Uterus (tissue), 2 donors: ENCODE measurements at regions not wholly inside any gene's neighbourhood (a gene's known extent, or its start where the extent isn't known, plus 50 kb on each side); places are given as distances from the start of the nearest gene placed in this dataset.
"Not testable (repeated sequence)": the region's sequence is repeated elsewhere in the genome, so short reads cannot be mapped to it uniquely, and the experiment has no call there.

ENCODE experiments used
- POLR2A ChIP-seq, 2 donors: fragments of 450-650 bp; IDR thresholded peaks; one replicate each; pipeline ENCODE4 v1.6.1; 2016; ENCODE audit warnings: antibody characterized with exemption in 2 of 2, mild to moderate bottlenecking in 1 of 2, moderate library complexity in 1 of 2
- TF ChIP-seq, protein P1 (sequence below), 4 experiments: fragments of 200-600 bp in 2 of 4; fragments of 450-650 bp in 2 of 4; sonication (generic) in 2 of 4; IDR thresholded peaks; one replicate each; pipeline ENCODE4 v1.5.1; 2016 to 2019; ENCODE audit warnings: antibody characterized with exemption in 4 of 4, mild to moderate bottlenecking in 2 of 4, moderate library complexity in 1 of 4

DNA sequence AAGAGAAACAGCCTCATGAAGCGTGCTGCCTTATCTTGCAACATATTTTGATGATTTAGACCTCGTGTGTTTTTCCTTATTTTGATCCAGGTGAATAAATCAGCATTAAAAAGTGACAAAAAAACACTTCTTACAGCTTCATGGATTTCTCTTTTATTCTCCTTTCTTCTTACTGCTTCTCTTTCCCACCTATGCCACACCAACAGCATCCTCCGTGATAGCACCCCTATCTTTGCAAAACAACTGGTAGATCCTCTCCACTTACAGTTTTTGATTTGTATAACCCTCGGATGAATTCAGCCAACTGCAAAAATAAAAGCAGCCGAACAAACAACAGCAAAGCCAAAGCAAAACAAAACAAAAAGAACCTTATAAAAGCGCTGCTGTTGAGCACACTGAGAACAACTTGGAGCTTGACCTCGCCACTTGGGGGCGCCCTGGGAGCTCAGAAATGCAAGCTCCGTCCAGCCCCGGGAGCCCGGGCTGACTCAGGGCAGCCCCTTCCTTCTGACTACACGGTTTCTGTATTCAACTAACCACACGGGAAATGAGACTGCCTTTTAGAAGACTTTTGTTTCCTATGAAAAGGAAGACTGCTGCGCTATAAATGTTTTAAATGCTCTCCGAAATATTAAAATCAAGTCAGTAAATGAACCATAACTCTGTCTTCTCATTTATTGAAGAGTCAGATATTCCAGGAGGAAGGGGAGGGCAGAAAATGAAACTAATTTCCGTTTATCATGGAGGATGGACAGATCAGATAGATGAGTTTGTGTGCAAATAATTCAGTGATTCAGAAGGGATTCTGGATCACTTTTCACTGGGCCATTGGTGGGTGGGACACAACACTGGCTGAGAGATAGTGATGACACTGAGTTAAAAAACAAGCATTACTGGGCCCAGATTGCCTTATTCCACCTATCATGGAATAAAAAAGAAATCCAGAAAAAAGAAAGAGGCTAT lies 186.8 kb downstream of the ATP6V0E2 start:
- TF ChIP-seq, protein P1, sequence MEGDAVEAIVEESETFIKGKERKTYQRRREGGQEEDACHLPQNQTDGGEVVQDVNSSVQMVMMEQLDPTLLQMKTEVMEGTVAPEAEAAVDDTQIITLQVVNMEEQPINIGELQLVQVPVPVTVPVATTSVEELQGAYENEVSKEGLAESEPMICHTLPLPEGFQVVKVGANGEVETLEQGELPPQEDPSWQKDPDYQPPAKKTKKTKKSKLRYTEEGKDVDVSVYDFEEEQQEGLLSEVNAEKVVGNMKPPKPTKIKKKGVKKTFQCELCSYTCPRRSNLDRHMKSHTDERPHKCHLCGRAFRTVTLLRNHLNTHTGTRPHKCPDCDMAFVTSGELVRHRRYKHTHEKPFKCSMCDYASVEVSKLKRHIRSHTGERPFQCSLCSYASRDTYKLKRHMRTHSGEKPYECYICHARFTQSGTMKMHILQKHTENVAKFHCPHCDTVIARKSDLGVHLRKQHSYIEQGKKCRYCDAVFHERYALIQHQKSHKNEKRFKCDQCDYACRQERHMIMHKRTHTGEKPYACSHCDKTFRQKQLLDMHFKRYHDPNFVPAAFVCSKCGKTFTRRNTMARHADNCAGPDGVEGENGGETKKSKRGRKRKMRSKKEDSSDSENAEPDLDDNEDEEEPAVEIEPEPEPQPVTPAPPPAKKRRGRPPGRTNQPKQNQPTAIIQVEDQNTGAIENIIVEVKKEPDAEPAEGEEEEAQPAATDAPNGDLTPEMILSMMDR (IDR thresholded peaks at IDR 0.05) = peak in 2 of 4 experiments; percentile 25 to 36
- TF ChIP-seq POLR2A (IDR thresholded peaks at IDR 0.05) = not testable (repeated sequence)
